Inflammatory macrophage treated with lipopolysaccharide for 1 hour (primary cell): ENCODE measurements at regions not wholly inside any gene's neighbourhood (a gene's known extent, or its start where the extent isn't known, plus 50 kb on each side); places are given as distances from the start of the nearest gene placed in this dataset.

Source experiments
- DNase-seq, 2 donors: peaks; one replicate each; pipeline ENCODE4 v3.0.0-alpha.2; 2020 to 2022

GRCh38 chr18:60804415-60804814 is 431.8 kb upstream of the MC4R start:
- no peak for DNase-seq

- no peak for DNase-seq
Measured at GRCh38 chr18:60809937-60810336, 437.4 kb upstream of the MC4R start.

GRCh38 chr18:60812921-60813320 is 440.3 kb upstream of the MC4R start:
- DNase-seq: no peak

- no peak for DNase-seq
Measured at GRCh38 chr18:60826346-60826745, 453.8 kb upstream of the MC4R start.

GRCh38 chr18:60831971-60832370 is 459.4 kb upstream of the MC4R start:
- DNase-seq: no peak

GRCh38 chr18:60838677-60839076 is 466.1 kb upstream of the MC4R start:
- DNase-seq: no peak

GRCh38 chr18:60846396-60846795 is 473.8 kb upstream of the MC4R start:
- DNase-seq: no peak

GRCh38 chr18:60847517-60847916 is 474.9 kb upstream of the MC4R start:
- DNase-seq: no peak

- DNase-seq: no peak
Measured at GRCh38 chr18:60861575-60861974, 471.7 kb upstream of the CDH20 start.

GRCh38 chr18:60862988-60863387 is 470.2 kb upstream of the CDH20 start:
- DNase-seq: no peak

- DNase-seq: no peak
Measured at GRCh38 chr18:60865801-60866200, 467.4 kb upstream of the CDH20 start.

GRCh38 chr18:60870261-60871153 is 462.7 kb upstream of the CDH20 start:
- no peak for DNase-seq

- no peak for DNase-seq
Measured at GRCh38 chr18:60872434-60872833, 460.8 kb upstream of the CDH20 start.

GRCh38 chr18:60873708-60874107 is 459.5 kb upstream of the CDH20 start:
- no peak for DNase-seq

GRCh38 chr18:60875957-60876507 is 457.2 kb upstream of the CDH20 start:
- DNase-seq: no peak

GRCh38 chr18:60880184-60880583 is 453.0 kb upstream of the CDH20 start:
- no peak for DNase-seq

- no peak for DNase-seq
Measured at GRCh38 chr18:60883587-60883986, 449.6 kb upstream of the CDH20 start.

- no peak for DNase-seq
Measured at GRCh38 chr18:60888071-60888624, 445.1 kb upstream of the CDH20 start.

GRCh38 chr18:60889442-60889841 is 443.8 kb upstream of the CDH20 start:
- no peak for DNase-seq

- no peak for DNase-seq
Measured at GRCh38 chr18:60891936-60892335, 441.3 kb upstream of the CDH20 start.

- DNase-seq: no peak
Measured at GRCh38 chr18:60892441-60892840, 440.8 kb upstream of the CDH20 start.

- DNase-seq: no peak
Measured at GRCh38 chr18:60892855-60893254, 440.4 kb upstream of the CDH20 start.

- DNase-seq: no peak
Measured at GRCh38 chr18:60893355-60894097, 439.7 kb upstream of the CDH20 start.
